HepG2 (cell line): ENCODE measurements at regions not wholly inside any gene's neighbourhood (a gene's known extent, or its start where the extent isn't known, plus 50 kb on each side); places are given as distances from the start of the nearest gene placed in this dataset.

Experiments used
- ATAC-seq: fragments of 200-7000 bp; cut with Tn5 transposase; 3 replicates; pipeline ENCODE4 v1.9.1; 2020; ENCODE audit warnings: mild to moderate bottlenecking, moderate library complexity
- BruUV-seq: library from RNA; stranded (reverse); fragments of 400-500 nt; replicated peaks from 2 replicates; lab custom pipeline; 2021; lab: Mats Ljungman, UMichigan
- CTCF ChIA-PET: fragments of 300-600 bp; formaldehyde crosslinking; extraction: SDS; loops from one replicate; lab custom pipeline; 2021; ENCODE audit warnings: low total read pairs, inconsistent platforms, low intra/inter-chr PET ratio; lab: Yijun Ruan, JAX
- POLR2A ChIA-PET: fragments of 350-600 bp; sonication (Branson Sonifier 250); formaldehyde crosslinking; loops from one replicate; lab custom pipeline; 2020; ENCODE audit warnings: antibody characterized with exemption, inconsistent platforms; lab: Yijun Ruan, JAX
- DNase-seq: peaks from one replicate; pipeline ENCODE4 v3.0.0-alpha.2; 2015; ENCODE audit warnings: low spot score
- FAIRE-seq: peaks from 3 replicates; lab custom pipeline; 2011; peaks lifted over from hg19 to GRCh38; lab: Jason Lieb, UNC
- H2AFZ ChIP-seq: one replicate; pipeline ENCODE4 v1.6.1; 2011; ENCODE audit warnings: low read length, inconsistent platforms
- H3K27ac ChIP-seq: fragments of 300-600 bp; 3 replicates; pipeline ENCODE4 v1.8.0; 2011; ENCODE audit warnings: mixed run types, mild to moderate bottlenecking, mixed read lengths, low read length, inconsistent platforms; ENCODE audit not compliant: insufficient read depth; ENCODE audit errors: extremely low read length
- H3K27me3 ChIP-seq, 2 experiments: fragments of 200-600 bp in 1 of 2; 2 replicates in 1 of 2; 3 replicates in 1 of 2; pipeline versions ENCODE4 v1.6.0 to v1.8.0; 2011; ENCODE audit warnings: low read length in 2 of 2, mild to moderate bottlenecking in 2 of 2, moderate library complexity in 2 of 2, inconsistent platforms in 1 of 2; ENCODE audit not compliant: insufficient read depth in 2 of 2, control insufficient read depth in 1 of 2
- H3K36me3 ChIP-seq, 2 experiments: fragments of 200-600 bp in 1 of 2; replicated peaks in 1 of 2; 2 replicates in 1 of 2; 3 replicates in 1 of 2; pipeline versions ENCODE4 v1.5.1 to v1.8.0; 2011; ENCODE audit warnings: low read length in 2 of 2, inconsistent platforms in 1 of 2; ENCODE audit not compliant: insufficient read depth in 2 of 2, control insufficient read depth in 1 of 2
- H3K4me1 ChIP-seq: 2 replicates; pipeline ENCODE4 v1.5.1; 2012; ENCODE audit warnings: low read length, inconsistent platforms; ENCODE audit not compliant: insufficient read depth
- H3K4me2 ChIP-seq: 2 replicates; pipeline ENCODE4 v1.6.0; 2011; ENCODE audit warnings: low read depth, low read length, inconsistent platforms
- H3K4me3 ChIP-seq, 3 experiments: fragments of 200-600 bp in 1 of 3; sonication (generic), shearing (Covaris generic) in 1 of 3; replicated peaks in 1 of 3; 2 replicates each; pipeline ENCODE4 v1.5.1; 2011 to 2016; ENCODE audit warnings: low read length in 3 of 3, inconsistent platforms in 2 of 3, low read depth in 2 of 3, mild to moderate bottlenecking in 2 of 3, control low read depth in 1 of 3, mixed read lengths in 1 of 3; ENCODE audit not compliant: insufficient read depth in 1 of 3
- H3K79me2 ChIP-seq: one replicate; pipeline ENCODE4 v1.6.1; 2011; ENCODE audit warnings: low read length, inconsistent platforms; ENCODE audit not compliant: insufficient read depth
- H3K9ac ChIP-seq: 2 replicates; pipeline ENCODE4 v1.6.0; 2011; ENCODE audit warnings: mild to moderate bottlenecking, low read depth, low read length, inconsistent platforms; ENCODE audit not compliant: insufficient read depth
- H3K9me3 ChIP-seq: 2 replicates; pipeline ENCODE4 v1.5.1; 2012; ENCODE audit warnings: mild to moderate bottlenecking, low read length
- H4K20me1 ChIP-seq: 2 replicates; pipeline ENCODE4 v1.6.0; 2011; ENCODE audit warnings: inconsistent platforms, mild to moderate bottlenecking, low read length, moderate library complexity; ENCODE audit not compliant: insufficient read depth
- BRCA1 ChIP-seq: sonication (generic); formaldehyde crosslinking; IDR thresholded peaks from 2 replicates; pipeline ENCODE4 v1.4.0; 2020; ENCODE audit warnings: missing genetic modification reagents
- DNMT1 ChIP-seq: sonication (generic); formaldehyde crosslinking; IDR thresholded peaks from 2 replicates; pipeline ENCODE4 v1.5.1; 2020; ENCODE audit warnings: mild to moderate bottlenecking, missing genetic modification reagents
- HNRNPUL1 ChIP-seq: fragments of 200-400 bp; formaldehyde crosslinking; IDR thresholded peaks from 2 replicates; pipeline ENCODE4 v1.6.1; 2017; ENCODE audit warnings: low read depth, mild to moderate bottlenecking, low read length, moderate library complexity
- MAFG ChIP-seq: sonication (generic); formaldehyde crosslinking; IDR thresholded peaks from 2 replicates; pipeline ENCODE4 v1.5.1; 2020; ENCODE audit warnings: mild to moderate bottlenecking, missing genetic modification reagents
- RXRA ChIP-seq: sonication (generic); formaldehyde crosslinking; IDR thresholded peaks from 2 replicates; pipeline ENCODE4 v1.5.1; 2020; ENCODE audit warnings: missing genetic modification reagents
- ZNF558 ChIP-seq: sonication (generic); formaldehyde crosslinking; IDR thresholded peaks from 2 replicates; pipeline ENCODE4 v1.9.0; 2022; ENCODE audit warnings: mild to moderate bottlenecking, missing genetic modification reagents, borderline replicate concordance
- WGBS: methylation state at CpG from one replicate; pipeline ENCODE4 v1.1.6; 2017; ENCODE audit warnings: low lambda C conversion rate; 5-methylcytosine and 5-hydroxymethylcytosine counted together
- in situ Hi-C: cut with HindIII; loops from 2 replicates; pipeline ENCODE4 v1.10.0; 2017; ENCODE audit warnings: low pct_unique_long_range_greater_than_20kb; ENCODE audit not compliant: extremely low pct_ligation_motif_present
- intact Hi-C: fragments of 100-400 bp; cut with micrococcal nuclease; formaldehyde crosslinking; loops from one replicate; pipeline ENCODE4 v1.10.0; 2022; ENCODE audit not compliant: unreplicated experiment

GRCh38 chr2:150400849-150401248 lies 86.6 kb downstream of the RND3 start:
- no peaks in the 10 kb centered on the region for H3K27me3 ChIP-seq
- H3K4me1 ChIP-seq: no peaks in the 10 kb centered on the region
- H3K36me3 ChIP-seq: no peaks in the 10 kb centered on the region
- no peak overlapping the region for H2AFZ ChIP-seq
- no peak overlapping the region for H3K9ac ChIP-seq
- 3% methylated on average over 2 of the region's 2 CpGs for WGBS
- in situ Hi-C loops: no loop called here
- TF ChIP-seq HNRNPUL1 (no peak), DNMT1 (CRISPR knock-in tag) (no peak)
- H3K79me2 ChIP-seq: no peaks in the 10 kb centered on the region
- FAIRE-seq: no peak
- no peak overlapping the region for H3K27ac ChIP-seq
- DNase-seq: no peak
- no peak for ATAC-seq
- intact Hi-C loops: no loop called here
- CTCF ChIA-PET: no interaction called here
- POLR2A ChIA-PET: no interaction called here
- no peak overlapping the region for H3K4me2 ChIP-seq
- peaks cover 59% of the 10 kb centered on the region for H3K9me3 ChIP-seq
- no peak overlapping the region for H3K4me3 ChIP-seq
- no peaks in the 10 kb centered on the region for H4K20me1 ChIP-seq
- no TSS peak for BruUV-seq

GRCh38 chr2:150392614-150393013 lies 94.9 kb downstream of the RND3 start:
- CTCF ChIA-PET: no interaction called here
- no TSS peak for BruUV-seq
- TF ChIP-seq BRCA1 (CRISPR knock-in tag) (no peak), ZNF558 (CRISPR knock-in tag) (no peak), MAFG (CRISPR knock-in tag) (no peak), RXRA (no peak)
- Histone ChIP-seq H3K4me1 (no peaks in the 10 kb centered on the region), H3K79me2 (no peaks in the 10 kb centered on the region), H3K9ac (no peak overlapping the region), H3K9me3 (peaks cover 73% of the 10 kb centered on the region), H3K27me3 (no peaks in the 10 kb centered on the region), H3K36me3 (no peaks in the 10 kb centered on the region), H3K4me3 (no peak overlapping the region), H4K20me1 (no peaks in the 10 kb centered on the region), H3K4me2 (no peak overlapping the region), H2AFZ (no peak overlapping the region), H3K27ac (no peak overlapping the region)
- intact Hi-C loops (no loop called here), in situ Hi-C loops (no loop called here)
- ATAC-seq: no peak
- DNase-seq: no peak
- WGBS: 7% methylated on average over 4 of the region's 4 CpGs
- no peak for FAIRE-seq
- POLR2A ChIA-PET: no interaction called here
